Fibroblast of lung (primary cell): ENCODE measurements at regions not wholly inside any gene's neighbourhood (a gene's known extent, or its start where the extent isn't known, plus 50 kb on each side); places are given as distances from the start of the nearest gene placed in this dataset.

Experiments used
- DNase-seq, 2 donors: peaks; one replicate each; pipeline versions ENCODE4 v3.0.0 to v3.0.0-alpha.2; 2010; ENCODE audit warnings: low read depth in 2 of 2
- H2AFZ ChIP-seq: 2 replicates; pipeline ENCODE4 v1.5.1; 2012; ENCODE audit warnings: low read length, control low read depth, inconsistent platforms
- H3K27ac ChIP-seq: 2 replicates; pipeline ENCODE4 v1.5.1; 2011; ENCODE audit warnings: low read length, control low read depth; ENCODE audit not compliant: insufficient read depth
- H3K27me3 ChIP-seq: 2 replicates; pipeline ENCODE4 v1.5.1; 2011; ENCODE audit warnings: mild to moderate bottlenecking, low read length; ENCODE audit not compliant: control insufficient read depth, insufficient read depth
- H3K36me3 ChIP-seq: 2 replicates; pipeline ENCODE4 v1.5.1; 2011; ENCODE audit warnings: low read length; ENCODE audit not compliant: control insufficient read depth, insufficient read depth
- H3K4me1 ChIP-seq: 2 replicates; pipeline ENCODE4 v1.5.1; 2011; ENCODE audit warnings: low read length; ENCODE audit not compliant: control insufficient read depth, insufficient read depth; ENCODE audit errors: extremely low read depth
- H3K4me2 ChIP-seq: 2 replicates; pipeline ENCODE4 v1.5.1; 2011; ENCODE audit warnings: low read length, control low read depth; ENCODE audit not compliant: insufficient read depth; ENCODE audit errors: extremely low read depth
- H3K4me3 ChIP-seq, 4 experiments: fragments of 200-600 bp in 1 of 4; sonication (generic) in 1 of 4; replicated peaks in 1 of 4; 2 replicates each; pipeline ENCODE4 v1.5.1; 2011 to 2016; ENCODE audit warnings: low read length in 4 of 4, low read depth in 3 of 4, mild to moderate bottlenecking in 3 of 4, control low read depth in 2 of 4, inconsistent platforms in 1 of 4, mixed read lengths in 1 of 4; ENCODE audit not compliant: insufficient read depth in 1 of 4; ENCODE audit errors: control extremely low read depth in 1 of 4
- H3K79me2 ChIP-seq: 2 replicates; pipeline ENCODE4 v1.5.1; 2012; ENCODE audit warnings: mild to moderate bottlenecking, low read length, inconsistent platforms; ENCODE audit not compliant: control insufficient read depth, insufficient read depth
- H3K9ac ChIP-seq: 2 replicates; pipeline ENCODE4 v1.5.1; 2011; ENCODE audit warnings: mild to moderate bottlenecking, low read length, control low read depth; ENCODE audit not compliant: insufficient read depth
- H3K9me3 ChIP-seq: 2 replicates; pipeline ENCODE4 v1.5.1; 2012; ENCODE audit warnings: low read depth, low read length; ENCODE audit not compliant: control insufficient read depth, insufficient read depth
- H4K20me1 ChIP-seq: 2 replicates; pipeline ENCODE4 v1.5.1; 2011; ENCODE audit warnings: low read length; ENCODE audit not compliant: control insufficient read depth, insufficient read depth; ENCODE audit errors: extremely low read depth
- EZH2 ChIP-seq: IDR thresholded peaks from 2 replicates; pipeline ENCODE4 v1.5.1; 2012; ENCODE audit warnings: low read length, control low read depth, mild to moderate bottlenecking; ENCODE audit errors: missing control alignments
- TF ChIP-seq, protein P1 (sequence below), 2 donors: IDR thresholded peaks in 1 of 2; conservative IDR thresholded peaks in 1 of 2; 1 replicate in 1 of 2; 2 replicates in 1 of 2; pipeline ENCODE4 v1.5.1; 2011 to 2012; ENCODE audit warnings: low read length in 2 of 2, control low read depth in 1 of 2, inconsistent platforms in 1 of 2, low read depth in 1 of 2, mild to moderate bottlenecking in 1 of 2

DNA sequence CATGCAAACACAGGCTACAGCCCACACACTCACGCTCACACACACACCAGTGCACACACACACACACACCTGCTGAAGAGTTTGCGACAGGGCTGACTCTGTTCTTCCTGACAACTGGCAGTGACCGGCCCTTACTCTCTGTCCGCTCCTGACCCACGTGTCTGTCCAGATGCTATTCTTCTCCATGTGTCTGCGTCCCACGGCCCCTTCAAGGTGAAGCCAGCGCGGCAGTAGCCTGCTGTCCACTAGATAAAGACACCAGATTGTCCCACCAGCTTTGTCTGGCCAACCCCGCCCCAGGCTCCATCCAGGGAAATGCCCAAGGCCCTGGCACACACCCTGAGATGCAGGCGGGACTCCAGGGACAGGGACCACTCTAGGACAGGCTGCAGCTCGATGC is 713.9 kb downstream of the BRD1 start:
- H3K9ac ChIP-seq = no peak overlapping the region
- DNase-seq = no peak
- H3K27ac ChIP-seq = no peak overlapping the region
- no peaks in the 10 kb centered on the region for H3K79me2 ChIP-seq
- no peaks in the 10 kb centered on the region for H4K20me1 ChIP-seq
- no peaks in the 10 kb centered on the region for H3K27me3 ChIP-seq
- no peak overlapping the region for H3K4me2 ChIP-seq
- no peaks in the 10 kb centered on the region for H3K9me3 ChIP-seq
- H3K4me3 ChIP-seq = no peak overlapping the region
- no peak overlapping the region for H2AFZ ChIP-seq
- TF ChIP-seq EZH2 = no peak
- TF ChIP-seq, protein P1, sequence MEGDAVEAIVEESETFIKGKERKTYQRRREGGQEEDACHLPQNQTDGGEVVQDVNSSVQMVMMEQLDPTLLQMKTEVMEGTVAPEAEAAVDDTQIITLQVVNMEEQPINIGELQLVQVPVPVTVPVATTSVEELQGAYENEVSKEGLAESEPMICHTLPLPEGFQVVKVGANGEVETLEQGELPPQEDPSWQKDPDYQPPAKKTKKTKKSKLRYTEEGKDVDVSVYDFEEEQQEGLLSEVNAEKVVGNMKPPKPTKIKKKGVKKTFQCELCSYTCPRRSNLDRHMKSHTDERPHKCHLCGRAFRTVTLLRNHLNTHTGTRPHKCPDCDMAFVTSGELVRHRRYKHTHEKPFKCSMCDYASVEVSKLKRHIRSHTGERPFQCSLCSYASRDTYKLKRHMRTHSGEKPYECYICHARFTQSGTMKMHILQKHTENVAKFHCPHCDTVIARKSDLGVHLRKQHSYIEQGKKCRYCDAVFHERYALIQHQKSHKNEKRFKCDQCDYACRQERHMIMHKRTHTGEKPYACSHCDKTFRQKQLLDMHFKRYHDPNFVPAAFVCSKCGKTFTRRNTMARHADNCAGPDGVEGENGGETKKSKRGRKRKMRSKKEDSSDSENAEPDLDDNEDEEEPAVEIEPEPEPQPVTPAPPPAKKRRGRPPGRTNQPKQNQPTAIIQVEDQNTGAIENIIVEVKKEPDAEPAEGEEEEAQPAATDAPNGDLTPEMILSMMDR (conservative IDR thresholded peaks at IDR 0.05 in 1 of 2, IDR thresholded peaks at IDR 0.05 in 1 of 2; ENCODE audit: low read depth in 1 of 2, low read length in 2 of 2) = no peak
- no peaks in the 10 kb centered on the region for H3K36me3 ChIP-seq
- no peaks in the 10 kb centered on the region for H3K4me1 ChIP-seq

DNA sequence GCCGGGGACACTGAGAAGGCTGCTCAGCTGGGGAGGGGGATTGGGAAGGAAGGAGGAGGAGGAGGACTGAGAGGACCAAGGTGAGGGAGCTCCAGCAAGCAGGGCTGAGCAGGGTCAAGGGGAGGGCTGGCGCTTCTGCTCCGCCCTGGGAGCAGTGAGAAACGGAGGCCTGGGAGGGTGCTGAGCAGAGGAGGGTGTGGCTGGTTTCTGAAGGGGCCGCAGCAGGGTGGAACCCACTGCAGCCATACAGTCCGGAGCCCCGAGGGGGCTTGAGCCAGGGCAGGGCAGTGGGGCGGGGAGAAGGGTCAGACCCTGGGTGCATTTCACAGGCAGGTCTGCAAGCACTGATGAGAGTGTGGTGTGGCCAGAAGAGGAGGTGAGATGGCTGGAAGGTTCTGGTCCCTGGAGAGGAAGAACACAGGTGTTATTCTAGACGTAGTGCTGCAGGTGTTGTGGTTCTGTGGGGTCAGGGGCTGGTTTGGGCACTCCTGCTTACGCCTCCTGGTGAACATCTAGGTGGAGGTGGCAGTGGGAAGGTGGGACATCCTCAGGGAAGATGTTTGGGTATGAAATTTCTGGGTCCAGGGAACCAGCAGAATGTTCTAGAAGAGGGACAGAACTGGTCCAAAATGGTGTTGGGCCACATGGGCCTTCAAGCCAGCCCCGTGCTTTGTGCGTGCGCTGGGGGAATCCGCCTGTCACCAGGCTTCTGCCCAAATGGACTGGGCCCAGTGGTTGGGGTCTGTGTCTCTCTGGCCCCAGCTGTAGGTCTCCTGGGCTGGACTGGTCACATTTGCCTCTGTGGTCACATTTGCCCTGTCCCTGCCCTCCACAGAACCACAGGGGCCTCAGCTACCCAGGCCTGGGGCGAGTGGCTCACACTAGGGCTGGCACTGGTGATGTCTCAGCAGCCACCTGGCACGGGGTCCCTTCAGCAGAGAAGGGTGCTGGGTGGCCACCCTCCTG is 714.7 kb downstream of the BRD1 start:
- no peak overlapping the region for H3K27ac ChIP-seq
- no peaks in the 10 kb centered on the region for H3K4me1 ChIP-seq
- no peak overlapping the region for H3K9ac ChIP-seq

DNA sequence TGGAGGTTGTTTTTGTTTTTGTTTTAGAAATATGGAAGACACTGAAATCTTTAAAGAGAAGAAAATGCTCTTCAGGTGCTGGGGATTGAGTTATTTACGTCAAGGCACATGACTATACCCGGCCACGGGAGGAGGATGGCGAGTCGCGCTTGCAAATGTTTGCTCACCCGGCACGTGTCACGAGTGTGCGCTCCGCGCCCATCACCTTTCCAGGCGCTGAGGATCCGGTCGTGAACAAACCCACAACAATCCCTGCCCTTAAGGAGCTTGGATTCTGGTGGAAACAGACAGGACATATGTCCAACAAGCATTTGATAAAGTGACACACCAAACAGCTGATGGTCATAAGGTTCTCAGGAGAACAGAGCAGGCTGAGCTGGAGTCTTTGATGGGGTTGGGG is 715.5 kb downstream of the BRD1 start:
- Histone ChIP-seq H3K27ac (no peak overlapping the region), H3K27me3 (no peaks in the 10 kb centered on the region), H3K9me3 (no peaks in the 10 kb centered on the region), H3K9ac (no peak overlapping the region), H3K4me2 (no peak overlapping the region), H4K20me1 (no peaks in the 10 kb centered on the region), H3K79me2 (no peaks in the 10 kb centered on the region), H3K4me3 (no peak overlapping the region), H3K36me3 (no peaks in the 10 kb centered on the region), H3K4me1 (no peaks in the 10 kb centered on the region), H2AFZ (no peak overlapping the region)
- no peak for DNase-seq
- TF ChIP-seq, protein P1 (conservative IDR thresholded peaks at IDR 0.05 in 1 of 2, IDR thresholded peaks at IDR 0.05 in 1 of 2; ENCODE audit: low read depth in 1 of 2, low read length in 2 of 2) = no peak
- no peak for TF ChIP-seq EZH2

More for the DNA sequence above, 714.7 kb downstream of the BRD1 start:
- H4K20me1 ChIP-seq = no peaks in the 10 kb centered on the region
- H3K79me2 ChIP-seq = no peaks in the 10 kb centered on the region
- no peak for DNase-seq
- no peak overlapping the region for H3K4me3 ChIP-seq
- no peak overlapping the region for H3K4me2 ChIP-seq
- no peak overlapping the region for H2AFZ ChIP-seq
- no peak for TF ChIP-seq EZH2
- TF ChIP-seq, protein P1 (conservative IDR thresholded peaks at IDR 0.05 in 1 of 2, IDR thresholded peaks at IDR 0.05 in 1 of 2; ENCODE audit: low read depth in 1 of 2, low read length in 2 of 2) = no peak
- H3K36me3 ChIP-seq = no peaks in the 10 kb centered on the region
- H3K27me3 ChIP-seq = no peaks in the 10 kb centered on the region
- H3K9me3 ChIP-seq = no peaks in the 10 kb centered on the region
